Pons (tissue), 1 donor: ENCODE measurements at regions not wholly inside any gene's neighbourhood (a gene's known extent, or its start where the extent isn't known, plus 50 kb on each side); places are given as distances from the start of the nearest gene placed in this dataset.

Source experiments
- DNase-seq: peaks from one replicate; pipeline ENCODE4 v3.0.0-alpha.2; 2016; ENCODE audit warnings: low spot score

GRCh38 chr2:172358691-172359556 lies 68.5 kb upstream of the ITGA6 start:
- no peak for DNase-seq

- DNase-seq, result no peak
Measured at GRCh38 chr2:172361360-172361759, 66.0 kb upstream of the ITGA6 start.

- no peak for DNase-seq
Measured at GRCh38 chr2:172361840-172362239, 65.5 kb upstream of the ITGA6 start.

GRCh38 chr2:172364261-172364660 lies 63.1 kb upstream of the ITGA6 start:
- no peak for DNase-seq

GRCh38 chr2:172366596-172367150 lies 60.7 kb upstream of the ITGA6 start:
- no peak for DNase-seq

- DNase-seq, result no peak
Measured at GRCh38 chr2:172370821-172371455, 56.4 kb upstream of the ITGA6 start.

- no peak for DNase-seq
Measured at GRCh38 chr2:172372436-172372835, 55.0 kb upstream of the ITGA6 start.

GRCh38 chr2:172373076-172373475 lies 54.3 kb upstream of the ITGA6 start:
- no peak for DNase-seq

- no peak for DNase-seq
Measured at GRCh38 chr2:172373766-172374165, 53.6 kb upstream of the ITGA6 start.

- no peak for DNase-seq
Measured at GRCh38 chr2:172374318-172375240, 52.8 kb upstream of the ITGA6 start.

- DNase-seq, result no peak
Measured at GRCh38 chr2:172375251-172375650, 52.1 kb upstream of the ITGA6 start.

- no peak for DNase-seq
Measured at GRCh38 chr2:172376016-172376415, 51.4 kb upstream of the ITGA6 start.

GRCh38 chr2:172376505-172377125 lies 50.8 kb upstream of the ITGA6 start:
- no peak for DNase-seq

- DNase-seq, result no peak
Measured at GRCh38 chr2:172377408-172377807, 50.0 kb upstream of the ITGA6 start.
